ENCODE measurements at regions not wholly inside any gene's neighbourhood (a gene's known extent, or its start where the extent isn't known, plus 50 kb on each side); places are given as distances from the start of the nearest gene placed in this dataset.

DNA sequence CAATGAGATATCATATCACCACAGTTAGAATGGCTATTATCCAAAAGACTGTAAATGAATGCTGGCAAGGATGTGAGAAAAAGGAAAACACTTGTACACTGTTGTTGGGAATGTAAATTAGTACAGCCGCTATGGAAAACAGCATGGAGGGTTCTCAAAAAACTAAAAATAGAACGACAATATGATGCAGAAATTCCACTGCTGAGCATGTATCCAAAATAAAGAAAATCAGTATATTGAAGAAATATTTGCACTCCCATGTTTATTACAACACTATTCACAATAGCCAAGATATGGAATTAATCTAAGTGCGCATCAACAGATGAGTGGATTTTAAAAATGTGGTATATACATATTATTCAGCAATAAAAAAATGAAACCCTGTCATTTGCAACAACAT is 898.9 kb upstream of the MAN1A1 start:
- peaks cover 0 to 36% (median 7%) of the 10 kb centered on the region in 8 donors for H3K9me3 ChIP-seq
- H3K36me3 ChIP-seq, result no peaks in the 10 kb centered on the region
- no peak overlapping the region for H3K27ac ChIP-seq
- H3K27me3 ChIP-seq (replicated peaks in 1 of 7), result no peaks in the 10 kb centered on the region
- 69 to 81% (median 78%) methylated on average over 3 of the region's 3 CpGs for WGBS, 5 donors
- no peak for DNase-seq
- H3K4me1 ChIP-seq, result no peaks in the 10 kb centered on the region
- H3K4me3 ChIP-seq, result no peak overlapping the region
- intact Hi-C loops (cut with DNase I; ENCODE audit: low total_unique reads), result no loop called here
- TF ChIP-seq POLR2A (IDR thresholded peaks at IDR 0.05) (no peak), POLR2AphosphoS5 (IDR thresholded peaks at IDR 0.05) (no peak)
- TF ChIP-seq, protein P1, sequence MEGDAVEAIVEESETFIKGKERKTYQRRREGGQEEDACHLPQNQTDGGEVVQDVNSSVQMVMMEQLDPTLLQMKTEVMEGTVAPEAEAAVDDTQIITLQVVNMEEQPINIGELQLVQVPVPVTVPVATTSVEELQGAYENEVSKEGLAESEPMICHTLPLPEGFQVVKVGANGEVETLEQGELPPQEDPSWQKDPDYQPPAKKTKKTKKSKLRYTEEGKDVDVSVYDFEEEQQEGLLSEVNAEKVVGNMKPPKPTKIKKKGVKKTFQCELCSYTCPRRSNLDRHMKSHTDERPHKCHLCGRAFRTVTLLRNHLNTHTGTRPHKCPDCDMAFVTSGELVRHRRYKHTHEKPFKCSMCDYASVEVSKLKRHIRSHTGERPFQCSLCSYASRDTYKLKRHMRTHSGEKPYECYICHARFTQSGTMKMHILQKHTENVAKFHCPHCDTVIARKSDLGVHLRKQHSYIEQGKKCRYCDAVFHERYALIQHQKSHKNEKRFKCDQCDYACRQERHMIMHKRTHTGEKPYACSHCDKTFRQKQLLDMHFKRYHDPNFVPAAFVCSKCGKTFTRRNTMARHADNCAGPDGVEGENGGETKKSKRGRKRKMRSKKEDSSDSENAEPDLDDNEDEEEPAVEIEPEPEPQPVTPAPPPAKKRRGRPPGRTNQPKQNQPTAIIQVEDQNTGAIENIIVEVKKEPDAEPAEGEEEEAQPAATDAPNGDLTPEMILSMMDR (IDR thresholded peaks at IDR 0.05 in 8 of 11, conservative IDR thresholded peaks at IDR 0.05 in 3 of 11), result no peak

DNA sequence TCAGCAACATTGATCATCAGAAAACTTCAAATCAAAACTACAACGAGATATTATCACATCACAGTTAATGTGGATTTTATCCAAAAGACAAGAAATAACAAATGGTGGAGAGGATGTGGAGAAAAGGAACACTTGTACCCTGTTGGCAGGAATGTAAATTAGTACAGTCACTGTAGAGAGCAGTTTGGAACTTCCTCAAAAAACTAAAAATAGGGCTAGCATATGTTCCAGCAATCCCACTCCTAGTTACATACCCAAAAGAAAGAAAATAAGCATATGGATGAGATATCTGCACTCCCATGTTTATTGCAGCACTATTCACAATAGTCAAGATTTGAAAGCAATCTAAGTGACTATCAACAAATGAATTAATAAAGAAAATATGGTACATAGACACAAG is 887.7 kb upstream of the MAN1A1 start:
- H3K36me3 ChIP-seq, result no peaks in the 10 kb centered on the region
- no peak for DNase-seq
- H3K27ac ChIP-seq, result no peak overlapping the region
- no peak overlapping the region for H3K4me3 ChIP-seq
- no peaks in the 10 kb centered on the region for H3K27me3 ChIP-seq (replicated peaks in 1 of 7)
- TF ChIP-seq POLR2AphosphoS5 (IDR thresholded peaks at IDR 0.05) (no peak), POLR2A (IDR thresholded peaks at IDR 0.05) (no peak)
- TF ChIP-seq, protein P1 (IDR thresholded peaks at IDR 0.05 in 8 of 11, conservative IDR thresholded peaks at IDR 0.05 in 3 of 11), result no peak
- H3K4me1 ChIP-seq, result no peaks in the 10 kb centered on the region
- peaks cover 0 to 53% (median 40%) of the 10 kb centered on the region in 8 donors for H3K9me3 ChIP-seq
- WGBS, 5 donors, result 77 to 90% (median 82%) methylated on average over 1 of the region's 1 CpG
- intact Hi-C loops (cut with DNase I; ENCODE audit: low total_unique reads), result no loop called here

DNA sequence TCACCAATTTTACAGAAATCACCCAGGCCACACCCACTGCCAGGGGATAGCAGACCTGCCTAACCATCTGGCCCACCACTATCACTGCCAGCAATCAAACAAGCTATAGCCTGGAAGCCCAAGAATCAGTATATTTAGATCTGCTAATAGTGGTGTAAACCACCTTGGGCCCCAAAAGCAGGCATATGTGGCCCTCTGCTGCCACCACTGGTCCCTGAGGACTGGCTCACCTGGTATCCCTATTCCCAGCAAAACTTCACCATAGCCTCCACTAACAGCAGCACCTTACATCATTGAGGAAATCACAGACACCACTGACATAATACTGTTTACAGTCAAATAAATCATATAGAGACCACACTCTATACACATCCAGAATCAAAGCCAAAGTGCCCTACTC is 880.4 kb upstream of the MAN1A1 start:
- Histone ChIP-seq H3K27ac (no peak overlapping the region), H3K27me3 (replicated peaks in 1 of 7) (no peaks in the 10 kb centered on the region), H3K4me1 (no peaks in the 10 kb centered on the region), H3K36me3 (no peaks in the 10 kb centered on the region), H3K4me3 (no peak overlapping the region), H3K9me3 (peaks cover 0 to 41% (median 24%) of the 10 kb centered on the region in 8 donors)
- no peak for DNase-seq
- intact Hi-C loops (cut with DNase I; ENCODE audit: low total_unique reads), result no loop called here
- TF ChIP-seq POLR2AphosphoS5 (IDR thresholded peaks at IDR 0.05) (no peak), POLR2A (IDR thresholded peaks at IDR 0.05) (no peak)
- TF ChIP-seq, protein P1 (IDR thresholded peaks at IDR 0.05 in 8 of 11, conservative IDR thresholded peaks at IDR 0.05 in 3 of 11), result no peak

DNA sequence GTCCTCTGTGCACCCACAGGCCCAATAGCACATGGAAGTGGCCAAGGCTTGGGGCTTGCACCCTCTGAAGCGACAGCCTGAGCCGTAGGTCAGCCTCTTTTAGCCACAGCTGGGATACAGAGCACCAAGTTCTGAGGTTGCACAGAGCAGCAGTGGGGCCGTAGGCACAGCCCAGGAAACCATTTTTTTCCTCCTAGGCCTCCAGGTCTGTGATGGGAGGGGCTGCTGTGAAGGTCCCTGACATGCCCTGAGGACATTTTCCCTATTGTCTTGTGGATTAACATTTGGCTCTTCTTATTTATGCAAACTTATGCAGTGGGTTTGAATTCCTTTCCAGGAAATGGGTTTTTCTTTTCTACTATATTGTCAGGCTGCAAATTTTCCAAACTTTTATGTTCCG is 878.7 kb upstream of the MAN1A1 start:
- no peak for TF ChIP-seq POLR2A (IDR thresholded peaks at IDR 0.05)
- TF ChIP-seq POLR2AphosphoS5 (IDR thresholded peaks at IDR 0.05), result no peak
- TF ChIP-seq, protein P1 (IDR thresholded peaks at IDR 0.05 in 8 of 11, conservative IDR thresholded peaks at IDR 0.05 in 3 of 11), result no peak

More for the DNA sequence above, 878.7 kb upstream of the MAN1A1 start:
- intact Hi-C loops (cut with DNase I; ENCODE audit: low total_unique reads), result no loop called here
- 77 to 89% (median 85%) methylated on average over 4 of the region's 4 CpGs for WGBS, 5 donors
- Histone ChIP-seq H3K27me3 (replicated peaks in 1 of 7) (no peaks in the 10 kb centered on the region), H3K27ac (no peak overlapping the region), H3K4me3 (no peak overlapping the region), H3K4me1 (no peaks in the 10 kb centered on the region), H3K9me3 (peaks cover 0 to 24% (median 7%) of the 10 kb centered on the region in 8 donors), H3K36me3 (no peaks in the 10 kb centered on the region)
- no peak for DNase-seq

Data from spleen (tissue), 11 donors.